ENCODE measurements at regions not wholly inside any gene's neighbourhood (a gene's known extent, or its start where the extent isn't known, plus 50 kb on each side); places are given as distances from the start of the nearest gene placed in this dataset.

DNA sequence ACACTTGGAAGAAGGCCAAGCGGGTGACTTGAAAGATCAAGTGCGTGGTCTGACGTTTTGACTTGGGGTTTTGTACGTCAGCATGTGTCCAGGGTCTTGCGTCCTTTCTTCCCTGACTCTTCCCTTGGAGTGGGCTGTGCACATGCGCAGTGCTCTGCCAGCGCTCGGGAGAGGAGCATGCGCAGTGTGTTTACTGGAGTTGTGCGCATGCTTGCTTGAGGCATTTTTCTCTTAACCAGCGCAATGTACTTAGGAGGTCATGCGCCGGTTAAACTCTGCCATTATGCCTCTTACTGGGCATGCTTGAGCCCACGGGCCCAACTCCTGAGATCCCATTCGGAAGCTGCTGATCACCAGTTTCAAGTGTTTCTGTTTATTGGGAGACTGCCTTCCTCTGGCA, 242.5 kb upstream of the AJAP1 start:
- TF ChIP-seq FOXM1 (IDR thresholded peaks at IDR 0.05; ENCODE audit: borderline replicate concordance, low read depth) (no peak), CEBPB (IDR thresholded peaks at IDR 0.05) (no peak), EP300 (IDR thresholded peaks at IDR 0.05; ENCODE audit: borderline replicate concordance) (no peak), TAF1 (IDR thresholded peaks at IDR 0.05; ENCODE audit: low read depth) (no peak), TEAD4 (IDR thresholded peaks at IDR 0.05) (no peak), YY1 (IDR thresholded peaks at IDR 0.05; ENCODE audit: low read depth) (no peak), EGR1 (IDR thresholded peaks at IDR 0.05) (no peak)
- TF ChIP-seq, protein P1, sequence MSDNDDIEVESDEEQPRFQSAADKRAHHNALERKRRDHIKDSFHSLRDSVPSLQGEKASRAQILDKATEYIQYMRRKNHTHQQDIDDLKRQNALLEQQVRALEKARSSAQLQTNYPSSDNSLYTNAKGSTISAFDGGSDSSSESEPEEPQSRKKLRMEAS (IDR thresholded peaks at IDR 0.05) = no peak
- TF ChIP-seq, protein P2, sequence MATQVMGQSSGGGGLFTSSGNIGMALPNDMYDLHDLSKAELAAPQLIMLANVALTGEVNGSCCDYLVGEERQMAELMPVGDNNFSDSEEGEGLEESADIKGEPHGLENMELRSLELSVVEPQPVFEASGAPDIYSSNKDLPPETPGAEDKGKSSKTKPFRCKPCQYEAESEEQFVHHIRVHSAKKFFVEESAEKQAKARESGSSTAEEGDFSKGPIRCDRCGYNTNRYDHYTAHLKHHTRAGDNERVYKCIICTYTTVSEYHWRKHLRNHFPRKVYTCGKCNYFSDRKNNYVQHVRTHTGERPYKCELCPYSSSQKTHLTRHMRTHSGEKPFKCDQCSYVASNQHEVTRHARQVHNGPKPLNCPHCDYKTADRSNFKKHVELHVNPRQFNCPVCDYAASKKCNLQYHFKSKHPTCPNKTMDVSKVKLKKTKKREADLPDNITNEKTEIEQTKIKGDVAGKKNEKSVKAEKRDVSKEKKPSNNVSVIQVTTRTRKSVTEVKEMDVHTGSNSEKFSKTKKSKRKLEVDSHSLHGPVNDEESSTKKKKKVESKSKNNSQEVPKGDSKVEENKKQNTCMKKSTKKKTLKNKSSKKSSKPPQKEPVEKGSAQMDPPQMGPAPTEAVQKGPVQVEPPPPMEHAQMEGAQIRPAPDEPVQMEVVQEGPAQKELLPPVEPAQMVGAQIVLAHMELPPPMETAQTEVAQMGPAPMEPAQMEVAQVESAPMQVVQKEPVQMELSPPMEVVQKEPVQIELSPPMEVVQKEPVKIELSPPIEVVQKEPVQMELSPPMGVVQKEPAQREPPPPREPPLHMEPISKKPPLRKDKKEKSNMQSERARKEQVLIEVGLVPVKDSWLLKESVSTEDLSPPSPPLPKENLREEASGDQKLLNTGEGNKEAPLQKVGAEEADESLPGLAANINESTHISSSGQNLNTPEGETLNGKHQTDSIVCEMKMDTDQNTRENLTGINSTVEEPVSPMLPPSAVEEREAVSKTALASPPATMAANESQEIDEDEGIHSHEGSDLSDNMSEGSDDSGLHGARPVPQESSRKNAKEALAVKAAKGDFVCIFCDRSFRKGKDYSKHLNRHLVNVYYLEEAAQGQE (IDR thresholded peaks at IDR 0.05; ENCODE audit: low read depth) = no peak
- TF ChIP-seq, protein P3, sequence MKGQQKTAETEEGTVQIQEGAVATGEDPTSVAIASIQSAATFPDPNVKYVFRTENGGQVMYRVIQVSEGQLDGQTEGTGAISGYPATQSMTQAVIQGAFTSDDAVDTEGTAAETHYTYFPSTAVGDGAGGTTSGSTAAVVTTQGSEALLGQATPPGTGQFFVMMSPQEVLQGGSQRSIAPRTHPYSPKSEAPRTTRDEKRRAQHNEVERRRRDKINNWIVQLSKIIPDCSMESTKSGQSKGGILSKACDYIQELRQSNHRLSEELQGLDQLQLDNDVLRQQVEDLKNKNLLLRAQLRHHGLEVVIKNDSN (IDR thresholded peaks at IDR 0.05) = no peak

Data from Ishikawa (cell line).